Activated naive CD8-positive, alpha-beta T cell treated with anti-CD3 and anti-CD28 coated beads, Interleukin-2, amount 10 ng/mL, durations not matched to agents 7 days and 5 days (primary cell): ENCODE measurements at regions not wholly inside any gene's neighbourhood (a gene's known extent, or its start where the extent isn't known, plus 50 kb on each side); places are given as distances from the start of the nearest gene placed in this dataset.

Experiments
- ATAC-seq: fragments of 150-1000 bp; cut with Tn5 transposase; one replicate; pipeline ENCODE4 v1.10.0; 2021; ENCODE audit warnings: low read depth, moderate library complexity
- POLR2A ChIA-PET: fragments of 350-600 bp; sonication (Branson Sonifier 250); formaldehyde crosslinking; loops from one replicate; lab custom pipeline; 2021; ENCODE audit warnings: antibody characterized with exemption; lab: Charles Lee
- DNase-seq: peaks from one replicate; pipeline ENCODE4 v3.0.0; 2021
- H3K27ac Mint-ChIP-seq: one replicate; pipeline ENCODE4 v1.8.0; 2022; ENCODE audit warnings: mild to moderate bottlenecking, mixed read lengths
- H3K27me3 Mint-ChIP-seq: one replicate; pipeline ENCODE4 v1.8.0; 2022; ENCODE audit warnings: mild to moderate bottlenecking, moderate library complexity, mixed read lengths
- H3K36me3 Mint-ChIP-seq: one replicate; pipeline ENCODE4 v1.8.0; 2021; ENCODE audit warnings: mild to moderate bottlenecking, mixed read lengths
- H3K4me1 Mint-ChIP-seq: one replicate; pipeline ENCODE4 v1.8.0; 2021; ENCODE audit warnings: mixed read lengths
- H3K4me3 Mint-ChIP-seq: one replicate; pipeline ENCODE4 v1.8.0; 2022; ENCODE audit warnings: mild to moderate bottlenecking, moderate library complexity, mixed read lengths
- H3K9me3 Mint-ChIP-seq: one replicate; pipeline ENCODE4 v1.8.0; 2021; ENCODE audit warnings: mixed read lengths

- ATAC-seq: no peak
- Mint-ChIP-seq H3K27me3 (no peaks in the 10 kb centered on the region), H3K4me3 (no peak overlapping the region), H3K9me3 (no peaks in the 10 kb centered on the region), H3K27ac (no peak overlapping the region), H3K4me1 (no peaks in the 10 kb centered on the region), H3K36me3 (no peaks in the 10 kb centered on the region)
- no peak for DNase-seq
- POLR2A ChIA-PET: no interaction called here
Measured at GRCh38 chr21:38012672-38013071, 96.4 kb upstream of the KCNJ6 start.

GRCh38 chr21:38013741-38014140 is 97.5 kb upstream of the KCNJ6 start:
- Mint-ChIP-seq H3K27ac (no peak overlapping the region), H3K36me3 (no peaks in the 10 kb centered on the region), H3K4me3 (no peak overlapping the region), H3K27me3 (no peaks in the 10 kb centered on the region), H3K4me1 (no peaks in the 10 kb centered on the region), H3K9me3 (no peaks in the 10 kb centered on the region)
- POLR2A ChIA-PET: no interaction called here
- ATAC-seq (no peak), DNase-seq (no peak)

GRCh38 chr21:38014298-38014697 is 98.0 kb upstream of the KCNJ6 start:
- Mint-ChIP-seq H3K4me3 (no peak overlapping the region), H3K4me1 (no peaks in the 10 kb centered on the region), H3K9me3 (no peaks in the 10 kb centered on the region), H3K27me3 (no peaks in the 10 kb centered on the region), H3K36me3 (no peaks in the 10 kb centered on the region), H3K27ac (no peak overlapping the region)
- ATAC-seq: no peak
- no peak for DNase-seq
- POLR2A ChIA-PET: no interaction called here

- POLR2A ChIA-PET: no interaction called here
- no peaks in the 10 kb centered on the region for H3K9me3 Mint-ChIP-seq
- ATAC-seq: no peak
- no peaks in the 10 kb centered on the region for H3K36me3 Mint-ChIP-seq
- no peak for DNase-seq
- no peaks in the 10 kb centered on the region for H3K27me3 Mint-ChIP-seq
- H3K27ac Mint-ChIP-seq: no peak overlapping the region
- H3K4me1 Mint-ChIP-seq: no peaks in the 10 kb centered on the region
- no peak overlapping the region for H3K4me3 Mint-ChIP-seq
Measured at GRCh38 chr21:38027901-38028498, 111.7 kb upstream of the KCNJ6 start.

- no peaks in the 10 kb centered on the region for H3K27me3 Mint-ChIP-seq
- no peak overlapping the region for H3K4me3 Mint-ChIP-seq
- H3K27ac Mint-ChIP-seq: no peak overlapping the region
- DNase-seq: no peak
- H3K9me3 Mint-ChIP-seq: no peaks in the 10 kb centered on the region
- POLR2A ChIA-PET: no interaction called here
- ATAC-seq: no peak
- H3K36me3 Mint-ChIP-seq: no peaks in the 10 kb centered on the region
- H3K4me1 Mint-ChIP-seq: no peaks in the 10 kb centered on the region
Measured at GRCh38 chr21:38032082-38032801, 116.0 kb upstream of the KCNJ6 start.

GRCh38 chr21:38036016-38036415 is 119.8 kb upstream of the KCNJ6 start:
- no peak overlapping the region for H3K4me3 Mint-ChIP-seq
- H3K27ac Mint-ChIP-seq: no peak overlapping the region
- DNase-seq (no peak), ATAC-seq (no peak)
- no peaks in the 10 kb centered on the region for H3K36me3 Mint-ChIP-seq
- no peaks in the 10 kb centered on the region for H3K9me3 Mint-ChIP-seq
- peaks cover 2% of the 10 kb centered on the region for H3K27me3 Mint-ChIP-seq
- H3K4me1 Mint-ChIP-seq: no peaks in the 10 kb centered on the region
- POLR2A ChIA-PET: no interaction called here

- POLR2A ChIA-PET: no interaction called here
- H3K27ac Mint-ChIP-seq: no peak overlapping the region
- H3K9me3 Mint-ChIP-seq: no peaks in the 10 kb centered on the region
- no peak for ATAC-seq
- H3K4me1 Mint-ChIP-seq: no peaks in the 10 kb centered on the region
- H3K36me3 Mint-ChIP-seq: no peaks in the 10 kb centered on the region
- DNase-seq: no peak
- H3K27me3 Mint-ChIP-seq: peaks cover 6% of the 10 kb centered on the region
- H3K4me3 Mint-ChIP-seq: no peak overlapping the region
Measured at GRCh38 chr21:38037416-38037815, 121.2 kb upstream of the KCNJ6 start.

GRCh38 chr21:38039369-38039768 is 123.1 kb upstream of the KCNJ6 start:
- no peaks in the 10 kb centered on the region for H3K36me3 Mint-ChIP-seq
- H3K27ac Mint-ChIP-seq: no peak overlapping the region
- peaks cover 2% of the 10 kb centered on the region for H3K9me3 Mint-ChIP-seq
- no peak overlapping the region for H3K4me3 Mint-ChIP-seq
- POLR2A ChIA-PET: no interaction called here
- H3K27me3 Mint-ChIP-seq: peaks cover 7% of the 10 kb centered on the region
- DNase-seq (no peak), ATAC-seq (no peak)
- peaks cover 1% of the 10 kb centered on the region for H3K4me1 Mint-ChIP-seq

GRCh38 chr21:38039841-38040240 is 123.6 kb upstream of the KCNJ6 start:
- H3K27me3 Mint-ChIP-seq: peaks cover 7% of the 10 kb centered on the region
- H3K36me3 Mint-ChIP-seq: no peaks in the 10 kb centered on the region
- POLR2A ChIA-PET: no interaction called here
- no peak for ATAC-seq
- H3K4me3 Mint-ChIP-seq: no peak overlapping the region
- no peak for DNase-seq
- H3K4me1 Mint-ChIP-seq: peaks cover 1% of the 10 kb centered on the region
- H3K27ac Mint-ChIP-seq: no peak overlapping the region
- H3K9me3 Mint-ChIP-seq: peaks cover 4% of the 10 kb centered on the region

- Mint-ChIP-seq H3K27me3 (peaks cover 7% of the 10 kb centered on the region), H3K4me3 (no peak overlapping the region), H3K9me3 (peaks cover 6% of the 10 kb centered on the region), H3K27ac (no peak overlapping the region), H3K36me3 (no peaks in the 10 kb centered on the region), H3K4me1 (peaks cover 1% of the 10 kb centered on the region)
- ATAC-seq (no peak), DNase-seq (no peak)
- POLR2A ChIA-PET: no interaction called here
Measured at GRCh38 chr21:38041493-38041892, 125.2 kb upstream of the KCNJ6 start.

- Mint-ChIP-seq H3K36me3 (no peaks in the 10 kb centered on the region), H3K4me3 (no peak overlapping the region), H3K4me1 (peaks cover 1% of the 10 kb centered on the region), H3K27ac (no peak overlapping the region), H3K9me3 (peaks cover 6% of the 10 kb centered on the region), H3K27me3 (peaks cover 7% of the 10 kb centered on the region)
- POLR2A ChIA-PET: no interaction called here
- DNase-seq (no peak), ATAC-seq (no peak)
Measured at GRCh38 chr21:38042246-38042645, 126.0 kb upstream of the KCNJ6 start.

- no peak for ATAC-seq
- H3K27ac Mint-ChIP-seq: no peak overlapping the region
- no peak for DNase-seq
- POLR2A ChIA-PET: no interaction called here
- H3K36me3 Mint-ChIP-seq: no peaks in the 10 kb centered on the region
- no peak overlapping the region for H3K4me3 Mint-ChIP-seq
- H3K27me3 Mint-ChIP-seq: no peaks in the 10 kb centered on the region
- peaks cover 6% of the 10 kb centered on the region for H3K9me3 Mint-ChIP-seq
- H3K4me1 Mint-ChIP-seq: peaks cover 1% of the 10 kb centered on the region
Measured at GRCh38 chr21:38048167-38048566, 131.9 kb upstream of the KCNJ6 start.

GRCh38 chr21:38054334-38054733 is 138.1 kb upstream of the KCNJ6 start:
- no peaks in the 10 kb centered on the region for H3K27me3 Mint-ChIP-seq
- H3K36me3 Mint-ChIP-seq: peaks cover 1% of the 10 kb centered on the region
- POLR2A ChIA-PET: no interaction called here
- no peak overlapping the region for H3K27ac Mint-ChIP-seq
- peaks cover 5% of the 10 kb centered on the region for H3K9me3 Mint-ChIP-seq
- no peaks in the 10 kb centered on the region for H3K4me1 Mint-ChIP-seq
- ATAC-seq: no peak
- no peak overlapping the region for H3K4me3 Mint-ChIP-seq
- no peak for DNase-seq

GRCh38 chr21:38056481-38056880 is 140.2 kb upstream of the KCNJ6 start:
- ATAC-seq: no peak
- no peak for DNase-seq
- no peaks in the 10 kb centered on the region for H3K4me1 Mint-ChIP-seq
- no peak overlapping the region for H3K4me3 Mint-ChIP-seq
- H3K27me3 Mint-ChIP-seq: no peaks in the 10 kb centered on the region
- peaks cover 2% of the 10 kb centered on the region for H3K36me3 Mint-ChIP-seq
- H3K27ac Mint-ChIP-seq: no peak overlapping the region
- H3K9me3 Mint-ChIP-seq: peaks cover 8% of the 10 kb centered on the region
- POLR2A ChIA-PET: no interaction called here
